ENCODE measurements at regions not wholly inside any gene's neighbourhood (a gene's known extent, or its start where the extent isn't known, plus 50 kb on each side); places are given as distances from the start of the nearest gene placed in this dataset.

DNA sequence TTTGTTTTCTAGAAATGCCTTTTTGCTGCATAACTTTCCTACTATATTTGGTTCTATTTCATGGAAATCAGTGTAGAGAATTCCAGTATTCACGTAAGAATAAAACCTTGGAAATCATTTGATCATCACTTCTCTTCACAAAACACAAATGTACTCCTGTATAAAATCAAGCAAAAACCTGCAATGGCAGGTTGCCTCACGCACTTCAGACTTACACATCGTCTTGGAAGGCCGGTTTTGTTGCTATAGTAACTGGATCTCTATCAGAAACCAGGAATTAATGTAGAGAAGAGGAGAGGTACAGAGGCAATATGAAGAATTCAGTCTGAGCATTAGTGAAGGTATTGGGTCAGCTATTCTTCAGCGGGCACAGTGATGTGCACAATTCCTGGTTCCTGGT lies 370.7 kb upstream of the CYRIA start:
- TF ChIP-seq POLR2A (IDR thresholded peaks at IDR 0.05) = no peak
- TF ChIP-seq, protein P1, sequence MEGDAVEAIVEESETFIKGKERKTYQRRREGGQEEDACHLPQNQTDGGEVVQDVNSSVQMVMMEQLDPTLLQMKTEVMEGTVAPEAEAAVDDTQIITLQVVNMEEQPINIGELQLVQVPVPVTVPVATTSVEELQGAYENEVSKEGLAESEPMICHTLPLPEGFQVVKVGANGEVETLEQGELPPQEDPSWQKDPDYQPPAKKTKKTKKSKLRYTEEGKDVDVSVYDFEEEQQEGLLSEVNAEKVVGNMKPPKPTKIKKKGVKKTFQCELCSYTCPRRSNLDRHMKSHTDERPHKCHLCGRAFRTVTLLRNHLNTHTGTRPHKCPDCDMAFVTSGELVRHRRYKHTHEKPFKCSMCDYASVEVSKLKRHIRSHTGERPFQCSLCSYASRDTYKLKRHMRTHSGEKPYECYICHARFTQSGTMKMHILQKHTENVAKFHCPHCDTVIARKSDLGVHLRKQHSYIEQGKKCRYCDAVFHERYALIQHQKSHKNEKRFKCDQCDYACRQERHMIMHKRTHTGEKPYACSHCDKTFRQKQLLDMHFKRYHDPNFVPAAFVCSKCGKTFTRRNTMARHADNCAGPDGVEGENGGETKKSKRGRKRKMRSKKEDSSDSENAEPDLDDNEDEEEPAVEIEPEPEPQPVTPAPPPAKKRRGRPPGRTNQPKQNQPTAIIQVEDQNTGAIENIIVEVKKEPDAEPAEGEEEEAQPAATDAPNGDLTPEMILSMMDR (IDR thresholded peaks at IDR 0.05) = no peak
- Histone ChIP-seq H3K9me3 (no peaks in the 10 kb centered on the region), H3K4me3 (no peak overlapping the region), H3K27me3 (no peaks in the 10 kb centered on the region), H3K27ac (no peak overlapping the region), H3K36me3 (no peaks in the 10 kb centered on the region), H3K4me1 (no peaks in the 10 kb centered on the region)
- no peak for DNase-seq

DNA sequence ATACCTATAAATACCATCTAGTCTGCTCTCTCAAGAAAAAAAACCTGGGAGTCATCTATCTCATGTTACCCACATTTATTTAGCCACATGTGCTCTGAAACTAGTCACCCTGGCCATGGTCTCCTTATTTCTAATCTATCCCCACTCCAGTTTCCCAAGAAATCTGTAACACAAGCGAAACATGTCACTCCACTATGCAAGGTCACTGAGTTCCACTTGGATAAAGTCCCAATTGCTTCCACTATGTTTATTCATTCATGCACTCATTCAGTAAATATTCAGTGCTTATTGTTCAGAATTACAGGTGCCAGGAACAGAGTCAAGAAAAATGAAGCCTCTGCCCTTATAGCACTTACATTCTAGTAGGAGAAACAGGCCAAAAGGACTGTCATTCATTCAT lies 369.4 kb upstream of the CYRIA start:
- Histone ChIP-seq H3K27me3 (no peaks in the 10 kb centered on the region), H3K27ac (no peak overlapping the region), H3K36me3 (no peaks in the 10 kb centered on the region), H3K4me3 (no peak overlapping the region), H3K4me1 (no peaks in the 10 kb centered on the region), H3K9me3 (no peaks in the 10 kb centered on the region)
- no peak for DNase-seq
- TF ChIP-seq, protein P1 (IDR thresholded peaks at IDR 0.05) = no peak
- no peak for TF ChIP-seq POLR2A (IDR thresholded peaks at IDR 0.05)

DNA sequence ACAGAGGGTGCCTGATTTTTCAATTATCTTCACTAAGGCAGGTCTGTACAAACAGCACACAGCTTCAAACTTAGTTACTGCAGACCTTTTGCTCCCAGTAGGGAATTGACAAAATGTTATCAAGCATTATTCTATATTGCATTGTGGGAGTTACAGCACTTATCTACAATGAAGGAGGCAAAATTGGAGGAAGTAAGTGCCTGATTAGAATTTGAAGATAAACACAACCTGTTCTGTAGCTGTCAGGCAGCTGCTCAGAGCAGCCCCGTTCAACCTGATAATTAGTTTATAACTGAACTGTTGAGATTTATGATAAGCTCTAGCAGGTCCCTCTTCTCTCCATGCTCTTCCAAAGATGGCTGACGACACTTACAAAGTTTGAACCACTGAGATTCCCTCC lies 364.4 kb upstream of the CYRIA start:
- no peak overlapping the region for H3K27ac ChIP-seq
- H3K9me3 ChIP-seq = no peaks in the 10 kb centered on the region
- no peaks in the 10 kb centered on the region for H3K27me3 ChIP-seq
- no peak overlapping the region for H3K4me3 ChIP-seq
- no peaks in the 10 kb centered on the region for H3K36me3 ChIP-seq
- no peak for DNase-seq
- H3K4me1 ChIP-seq = no peaks in the 10 kb centered on the region
- no peak for TF ChIP-seq POLR2A (IDR thresholded peaks at IDR 0.05)
- TF ChIP-seq, protein P1 (IDR thresholded peaks at IDR 0.05) = no peak

DNA sequence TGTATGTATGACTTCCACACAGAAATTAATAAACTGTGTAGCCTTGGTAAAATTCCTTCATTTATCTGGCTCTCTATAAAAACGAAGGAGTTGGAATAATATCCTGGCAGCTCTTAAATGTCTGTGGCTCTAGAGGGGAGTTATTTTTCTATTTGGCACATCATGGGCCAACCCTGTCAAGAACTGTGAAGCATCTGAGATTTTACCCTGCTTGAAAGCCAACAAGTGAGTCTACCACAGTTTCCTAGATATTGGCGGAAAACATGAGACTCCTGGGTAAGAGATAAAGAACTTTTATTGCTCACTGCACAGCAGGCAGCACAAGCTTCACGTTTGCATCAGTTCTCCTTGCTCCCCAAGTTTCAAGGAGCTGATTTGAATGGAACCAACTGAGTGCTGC lies 346.7 kb upstream of the CYRIA start:
- no peaks in the 10 kb centered on the region for H3K4me1 ChIP-seq
- TF ChIP-seq POLR2A (IDR thresholded peaks at IDR 0.05) = no peak
- TF ChIP-seq, protein P1 (IDR thresholded peaks at IDR 0.05) = no peak
- no peak for DNase-seq
- H3K27ac ChIP-seq = no peak overlapping the region
- no peaks in the 10 kb centered on the region for H3K36me3 ChIP-seq
- no peak overlapping the region for H3K4me3 ChIP-seq
- no peaks in the 10 kb centered on the region for H3K9me3 ChIP-seq
- no peaks in the 10 kb centered on the region for H3K27me3 ChIP-seq

DNA sequence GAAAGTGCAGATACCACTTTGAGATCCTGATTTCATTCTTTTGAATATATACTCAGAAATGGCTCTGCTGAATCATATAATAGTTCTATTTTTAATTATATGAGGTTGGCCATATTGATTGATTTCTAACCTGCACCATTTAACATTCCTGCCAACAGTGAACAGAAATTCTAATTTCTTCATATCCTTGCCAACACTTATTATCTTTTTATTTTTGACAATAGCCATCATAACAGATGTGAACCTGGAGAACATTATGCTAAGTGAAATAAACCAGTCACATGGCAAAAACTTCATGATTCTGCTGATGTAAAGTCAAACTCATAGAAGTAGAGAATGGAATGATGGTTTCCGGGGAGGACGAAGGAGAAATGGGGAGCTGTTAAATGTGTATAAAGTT lies 344.5 kb upstream of the CYRIA start:
- H3K27ac ChIP-seq = no peak overlapping the region
- no peaks in the 10 kb centered on the region for H3K9me3 ChIP-seq
- no peaks in the 10 kb centered on the region for H3K36me3 ChIP-seq
- TF ChIP-seq POLR2A (IDR thresholded peaks at IDR 0.05) = no peak
- TF ChIP-seq, protein P1 (IDR thresholded peaks at IDR 0.05) = no peak
- no peaks in the 10 kb centered on the region for H3K4me1 ChIP-seq
- H3K4me3 ChIP-seq = no peak overlapping the region
- no peak for DNase-seq
- no peaks in the 10 kb centered on the region for H3K27me3 ChIP-seq

DNA sequence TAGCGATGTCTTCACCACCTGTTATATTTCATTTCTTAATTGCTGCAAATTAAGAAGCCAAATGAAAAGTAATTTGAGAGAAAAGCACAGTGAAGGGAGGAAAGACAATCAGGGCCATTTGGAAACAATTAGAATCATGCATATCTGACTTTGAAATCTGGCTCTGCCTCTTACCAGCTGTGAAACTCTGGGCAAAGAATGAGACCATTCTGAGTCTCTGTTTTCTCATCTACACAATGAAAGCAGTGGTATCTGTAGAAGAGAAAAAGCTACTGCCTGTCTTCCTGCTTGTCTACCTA lies 334.5 kb upstream of the CYRIA start:
- Histone ChIP-seq H3K36me3 (no peaks in the 10 kb centered on the region), H3K4me1 (no peaks in the 10 kb centered on the region)
- TF ChIP-seq, protein P1 (IDR thresholded peaks at IDR 0.05) = no peak
- no peak for TF ChIP-seq POLR2A (IDR thresholded peaks at IDR 0.05)

More for the DNA sequence above, 334.5 kb upstream of the CYRIA start:
- no peak overlapping the region for H3K27ac ChIP-seq
- DNase-seq = no peak
- no peaks in the 10 kb centered on the region for H3K27me3 ChIP-seq
- H3K4me3 ChIP-seq = no peak overlapping the region
- H3K9me3 ChIP-seq = no peaks in the 10 kb centered on the region
